GM18519 (cell line): ENCODE measurements at regions not wholly inside any gene's neighbourhood (a gene's known extent, or its start where the extent isn't known, plus 50 kb on each side); places are given as distances from the start of the nearest gene placed in this dataset.
A peak's percentile ranks its signal among the peaks of the same experiment; 100 is the strongest.
"Not testable (repeated sequence)": the region's sequence is repeated elsewhere in the genome, so short reads cannot be mapped to it uniquely, and the experiment has no call there.

Experiments
- ATAC-seq: cut with Tn5 transposase; IDR thresholded peaks from one replicate; pipeline ENCODE4 v1.9.1; 2021; ENCODE audit warnings: mild to moderate bottlenecking, moderate library complexity; ENCODE audit not compliant: unreplicated experiment, low FRiP score

GRCh38 chr1:83530506-83530905, 468.4 kb downstream of the TTLL7 start:
- ATAC-seq = no peak

GRCh38 chr1:83527987-83528386, 470.9 kb downstream of the TTLL7 start:
- ATAC-seq = no peak

GRCh38 chr1:83520797-83521196, 478.1 kb downstream of the TTLL7 start:
- no peak for ATAC-seq

- ATAC-seq = no peak
Measured at GRCh38 chr1:83516369-83516768, 482.6 kb downstream of the TTLL7 start.

- ATAC-seq = no peak
Measured at GRCh38 chr1:83515578-83516154, 483.3 kb downstream of the TTLL7 start.

GRCh38 chr1:83512373-83513193, 486.3 kb downstream of the TTLL7 start:
- no peak for ATAC-seq

GRCh38 chr1:83511146-83511726, 487.7 kb downstream of the TTLL7 start:
- ATAC-seq = no peak

- ATAC-seq = no peak
Measured at GRCh38 chr1:83509301-83509781, 489.6 kb downstream of the TTLL7 start.

- peak; percentile 98 for ATAC-seq
Measured at GRCh38 chr1:83508485-83509151, 490.3 kb downstream of the TTLL7 start.

- no peak for ATAC-seq
Measured at GRCh38 chr1:83505148-83505547, 493.8 kb downstream of the TTLL7 start.

GRCh38 chr1:83503153-83503552, 495.8 kb downstream of the TTLL7 start:
- ATAC-seq = no peak

- ATAC-seq = peak; percentile 90
Measured at GRCh38 chr1:83500987-83501591, 497.8 kb downstream of the TTLL7 start.

GRCh38 chr1:83500531-83500930, 498.4 kb downstream of the TTLL7 start:
- no peak for ATAC-seq

GRCh38 chr1:83499998-83500397, 498.9 kb downstream of the TTLL7 start:
- ATAC-seq = peak; percentile 46

- no peak for ATAC-seq
Measured at GRCh38 chr1:83497563-83497962, 501.4 kb downstream of the TTLL7 start.

GRCh38 chr1:83495560-83495959, 503.4 kb downstream of the TTLL7 start:
- ATAC-seq = no peak

GRCh38 chr1:83493633-83494032, 505.3 kb downstream of the TTLL7 start:
- ATAC-seq = no peak

- ATAC-seq = no peak
Measured at GRCh38 chr1:83491930-83492329, 507.0 kb downstream of the TTLL7 start.

GRCh38 chr1:83490988-83491387, 507.9 kb downstream of the TTLL7 start:
- no peak for ATAC-seq

- peak; percentile 78 for ATAC-seq
Measured at GRCh38 chr1:83488105-83488504, 510.8 kb downstream of the TTLL7 start.

GRCh38 chr1:83487460-83487859, 511.5 kb downstream of the TTLL7 start:
- not testable (repeated sequence) for ATAC-seq
